HepG2 (cell line): ENCODE measurements at regions not wholly inside any gene's neighbourhood (a gene's known extent, or its start where the extent isn't known, plus 50 kb on each side); places are given as distances from the start of the nearest gene placed in this dataset.

Source experiments
- ATAC-seq: fragments of 200-7000 bp; cut with Tn5 transposase; 3 replicates; pipeline ENCODE4 v1.9.1; 2020; ENCODE audit warnings: mild to moderate bottlenecking, moderate library complexity
- BruUV-seq: library from RNA; stranded (reverse); fragments of 400-500 nt; replicated peaks from 2 replicates; lab custom pipeline; 2021; lab: Mats Ljungman, UMichigan
- CTCF ChIA-PET: fragments of 300-600 bp; formaldehyde crosslinking; extraction: SDS; loops from one replicate; lab custom pipeline; 2021; ENCODE audit warnings: low total read pairs, inconsistent platforms, low intra/inter-chr PET ratio; lab: Yijun Ruan, JAX
- POLR2A ChIA-PET: fragments of 350-600 bp; sonication (Branson Sonifier 250); formaldehyde crosslinking; loops from one replicate; lab custom pipeline; 2020; ENCODE audit warnings: antibody characterized with exemption, inconsistent platforms; lab: Yijun Ruan, JAX
- DNase-seq: peaks from one replicate; pipeline ENCODE4 v3.0.0-alpha.2; 2015; ENCODE audit warnings: low spot score
- FAIRE-seq: peaks from 3 replicates; lab custom pipeline; 2011; peaks lifted over from hg19 to GRCh38; lab: Jason Lieb, UNC
- H2AFZ ChIP-seq: one replicate; pipeline ENCODE4 v1.6.1; 2011; ENCODE audit warnings: low read length, inconsistent platforms
- H3K27ac ChIP-seq: fragments of 300-600 bp; 3 replicates; pipeline ENCODE4 v1.8.0; 2011; ENCODE audit warnings: mixed run types, mild to moderate bottlenecking, mixed read lengths, low read length, inconsistent platforms; ENCODE audit not compliant: insufficient read depth; ENCODE audit errors: extremely low read length
- H3K27me3 ChIP-seq, 2 experiments: fragments of 200-600 bp in 1 of 2; 2 replicates in 1 of 2; 3 replicates in 1 of 2; pipeline versions ENCODE4 v1.6.0 to v1.8.0; 2011; ENCODE audit warnings: low read length in 2 of 2, mild to moderate bottlenecking in 2 of 2, moderate library complexity in 2 of 2, inconsistent platforms in 1 of 2; ENCODE audit not compliant: insufficient read depth in 2 of 2, control insufficient read depth in 1 of 2
- H3K36me3 ChIP-seq, 2 experiments: fragments of 200-600 bp in 1 of 2; replicated peaks in 1 of 2; 2 replicates in 1 of 2; 3 replicates in 1 of 2; pipeline versions ENCODE4 v1.5.1 to v1.8.0; 2011; ENCODE audit warnings: low read length in 2 of 2, inconsistent platforms in 1 of 2; ENCODE audit not compliant: insufficient read depth in 2 of 2, control insufficient read depth in 1 of 2
- H3K4me1 ChIP-seq: 2 replicates; pipeline ENCODE4 v1.5.1; 2012; ENCODE audit warnings: low read length, inconsistent platforms; ENCODE audit not compliant: insufficient read depth
- H3K4me2 ChIP-seq: 2 replicates; pipeline ENCODE4 v1.6.0; 2011; ENCODE audit warnings: low read depth, low read length, inconsistent platforms
- H3K4me3 ChIP-seq, 3 experiments: fragments of 200-600 bp in 1 of 3; sonication (generic), shearing (Covaris generic) in 1 of 3; replicated peaks in 1 of 3; 2 replicates each; pipeline ENCODE4 v1.5.1; 2011 to 2016; ENCODE audit warnings: low read length in 3 of 3, inconsistent platforms in 2 of 3, low read depth in 2 of 3, mild to moderate bottlenecking in 2 of 3, control low read depth in 1 of 3, mixed read lengths in 1 of 3; ENCODE audit not compliant: insufficient read depth in 1 of 3
- H3K79me2 ChIP-seq: one replicate; pipeline ENCODE4 v1.6.1; 2011; ENCODE audit warnings: low read length, inconsistent platforms; ENCODE audit not compliant: insufficient read depth
- H3K9ac ChIP-seq: 2 replicates; pipeline ENCODE4 v1.6.0; 2011; ENCODE audit warnings: mild to moderate bottlenecking, low read depth, low read length, inconsistent platforms; ENCODE audit not compliant: insufficient read depth
- H3K9me3 ChIP-seq: 2 replicates; pipeline ENCODE4 v1.5.1; 2012; ENCODE audit warnings: mild to moderate bottlenecking, low read length
- H4K20me1 ChIP-seq: 2 replicates; pipeline ENCODE4 v1.6.0; 2011; ENCODE audit warnings: inconsistent platforms, mild to moderate bottlenecking, low read length, moderate library complexity; ENCODE audit not compliant: insufficient read depth
- FOXA3 ChIP-seq: IDR thresholded peaks from 2 replicates; pipeline ENCODE4 v1.6.1; 2016; ENCODE audit warnings: missing genetic modification reagents, missing compliant biosample characterization
- MAFF ChIP-seq: IDR thresholded peaks from 2 replicates; pipeline ENCODE4 v1.6.1; 2011; ENCODE audit warnings: low read depth, low read length, improper control_type of control experiment
- MAFK ChIP-seq, 2 experiments: IDR thresholded peaks in 1 of 2; conservative IDR thresholded peaks in 1 of 2; 2 replicates each; pipeline ENCODE4 v1.6.1; 2011; ENCODE audit warnings: improper control_type of control experiment in 2 of 2, low read length in 2 of 2
- MEIS2 ChIP-seq: sonication (generic); formaldehyde crosslinking; IDR thresholded peaks from 2 replicates; pipeline ENCODE4 v1.9.0; 2021; ENCODE audit warnings: mild to moderate bottlenecking, missing genetic modification reagents
- in situ Hi-C: cut with HindIII; loops from 2 replicates; pipeline ENCODE4 v1.10.0; 2017; ENCODE audit warnings: low pct_unique_long_range_greater_than_20kb; ENCODE audit not compliant: extremely low pct_ligation_motif_present
- intact Hi-C: fragments of 100-400 bp; cut with micrococcal nuclease; formaldehyde crosslinking; loops from one replicate; pipeline ENCODE4 v1.10.0; 2022; ENCODE audit not compliant: unreplicated experiment
- TF ChIP-seq, protein P1 (sequence below): sonication (generic); formaldehyde crosslinking; IDR thresholded peaks from 2 replicates; pipeline ENCODE4 v1.4.0; 2020; ENCODE audit warnings: missing genetic modification reagents
- TF ChIP-seq, protein P2 (sequence below): sonication (generic); formaldehyde crosslinking; IDR thresholded peaks from 2 replicates; pipeline ENCODE4 v1.4.0; 2020; ENCODE audit warnings: low read depth, mild to moderate bottlenecking, missing genetic modification reagents

DNA sequence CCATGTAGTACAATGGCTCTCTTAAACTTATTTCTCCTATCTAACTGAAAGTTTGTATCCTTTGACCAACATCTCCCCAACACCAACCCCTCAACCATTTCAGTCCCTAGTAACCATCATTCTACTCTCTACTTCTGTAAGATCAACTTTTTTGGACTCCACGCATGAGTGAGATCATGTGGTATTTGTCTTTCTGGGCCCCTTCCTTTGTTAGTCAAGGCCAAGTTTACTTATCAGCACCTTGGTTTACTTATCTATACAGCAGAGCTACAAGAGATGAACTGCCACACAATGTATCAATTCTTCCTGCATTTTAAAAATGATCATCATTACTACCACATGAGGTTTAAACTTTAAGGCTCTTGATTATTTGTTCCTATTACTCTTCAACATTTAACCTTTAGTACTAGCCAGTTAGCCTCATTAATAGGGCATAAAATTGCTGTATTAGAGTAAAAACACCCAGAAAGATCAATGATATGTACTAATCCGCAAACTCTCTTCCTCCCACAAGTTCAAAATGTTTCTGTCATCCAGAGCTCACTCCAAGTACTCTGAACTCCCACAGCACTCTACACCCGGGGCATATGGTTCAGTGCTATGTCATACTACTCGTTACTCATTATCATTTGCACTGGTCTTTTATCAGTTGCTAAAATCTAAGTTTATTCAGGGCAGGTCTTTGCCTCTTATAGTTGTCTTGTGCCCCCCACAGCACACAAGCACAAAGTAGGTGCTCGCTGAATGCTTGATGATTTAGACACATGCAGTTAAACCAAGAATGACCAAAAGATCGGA is 145.7 kb upstream of the ADAMTS3 start (continued):
- TF ChIP-seq MEIS2 (CRISPR knock-in tag) (no peak), FOXA3 (CRISPR knock-in tag) (no peak)

DNA sequence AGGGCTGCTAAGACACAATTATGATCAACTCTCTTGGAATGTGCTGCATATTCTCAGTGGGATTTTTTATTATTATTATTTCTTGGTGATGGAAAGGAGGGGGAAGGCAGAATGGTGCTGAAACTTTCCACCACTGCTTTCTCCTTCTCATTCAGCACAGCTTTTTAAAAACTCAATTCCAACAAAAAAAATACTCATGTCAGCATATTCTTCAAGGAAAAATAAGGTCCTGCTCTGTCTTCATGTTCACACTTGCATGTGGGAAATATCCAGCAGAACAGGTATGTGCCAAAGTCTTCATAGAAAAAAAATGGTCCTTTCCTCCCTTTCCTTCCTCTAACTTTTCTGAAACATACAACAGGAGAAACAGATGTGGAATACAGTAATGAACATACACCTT is 144.0 kb upstream of the ADAMTS3 start:
- CTCF ChIA-PET: no interaction called here
- Histone ChIP-seq H3K36me3 (no peaks in the 10 kb centered on the region), H3K9ac (no peak overlapping the region), H3K79me2 (no peaks in the 10 kb centered on the region)
- ATAC-seq: no peak
- in situ Hi-C loops: no loop called here
- TF ChIP-seq MAFF (peak; percentile 91), MAFK (conservative IDR thresholded peaks at IDR 0.05 in 1 of 2, IDR thresholded peaks at IDR 0.05 in 1 of 2; ENCODE audit: low read length in 2 of 2) (peak; percentile 88 to 94)
- TF ChIP-seq, protein P1, sequence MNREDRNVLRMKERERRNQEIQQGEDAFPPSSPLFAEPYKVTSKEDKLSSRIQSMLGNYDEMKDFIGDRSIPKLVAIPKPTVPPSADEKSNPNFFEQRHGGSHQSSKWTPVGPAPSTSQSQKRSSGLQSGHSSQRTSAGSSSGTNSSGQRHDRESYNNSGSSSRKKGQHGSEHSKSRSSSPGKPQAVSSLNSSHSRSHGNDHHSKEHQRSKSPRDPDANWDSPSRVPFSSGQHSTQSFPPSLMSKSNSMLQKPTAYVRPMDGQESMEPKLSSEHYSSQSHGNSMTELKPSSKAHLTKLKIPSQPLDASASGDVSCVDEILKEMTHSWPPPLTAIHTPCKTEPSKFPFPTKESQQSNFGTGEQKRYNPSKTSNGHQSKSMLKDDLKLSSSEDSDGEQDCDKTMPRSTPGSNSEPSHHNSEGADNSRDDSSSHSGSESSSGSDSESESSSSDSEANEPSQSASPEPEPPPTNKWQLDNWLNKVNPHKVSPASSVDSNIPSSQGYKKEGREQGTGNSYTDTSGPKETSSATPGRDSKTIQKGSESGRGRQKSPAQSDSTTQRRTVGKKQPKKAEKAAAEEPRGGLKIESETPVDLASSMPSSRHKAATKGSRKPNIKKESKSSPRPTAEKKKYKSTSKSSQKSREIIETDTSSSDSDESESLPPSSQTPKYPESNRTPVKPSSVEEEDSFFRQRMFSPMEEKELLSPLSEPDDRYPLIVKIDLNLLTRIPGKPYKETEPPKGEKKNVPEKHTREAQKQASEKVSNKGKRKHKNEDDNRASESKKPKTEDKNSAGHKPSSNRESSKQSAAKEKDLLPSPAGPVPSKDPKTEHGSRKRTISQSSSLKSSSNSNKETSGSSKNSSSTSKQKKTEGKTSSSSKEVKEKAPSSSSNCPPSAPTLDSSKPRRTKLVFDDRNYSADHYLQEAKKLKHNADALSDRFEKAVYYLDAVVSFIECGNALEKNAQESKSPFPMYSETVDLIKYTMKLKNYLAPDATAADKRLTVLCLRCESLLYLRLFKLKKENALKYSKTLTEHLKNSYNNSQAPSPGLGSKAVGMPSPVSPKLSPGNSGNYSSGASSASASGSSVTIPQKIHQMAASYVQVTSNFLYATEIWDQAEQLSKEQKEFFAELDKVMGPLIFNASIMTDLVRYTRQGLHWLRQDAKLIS (CRISPR knock-in tag): no peak
- TF ChIP-seq, protein P2, sequence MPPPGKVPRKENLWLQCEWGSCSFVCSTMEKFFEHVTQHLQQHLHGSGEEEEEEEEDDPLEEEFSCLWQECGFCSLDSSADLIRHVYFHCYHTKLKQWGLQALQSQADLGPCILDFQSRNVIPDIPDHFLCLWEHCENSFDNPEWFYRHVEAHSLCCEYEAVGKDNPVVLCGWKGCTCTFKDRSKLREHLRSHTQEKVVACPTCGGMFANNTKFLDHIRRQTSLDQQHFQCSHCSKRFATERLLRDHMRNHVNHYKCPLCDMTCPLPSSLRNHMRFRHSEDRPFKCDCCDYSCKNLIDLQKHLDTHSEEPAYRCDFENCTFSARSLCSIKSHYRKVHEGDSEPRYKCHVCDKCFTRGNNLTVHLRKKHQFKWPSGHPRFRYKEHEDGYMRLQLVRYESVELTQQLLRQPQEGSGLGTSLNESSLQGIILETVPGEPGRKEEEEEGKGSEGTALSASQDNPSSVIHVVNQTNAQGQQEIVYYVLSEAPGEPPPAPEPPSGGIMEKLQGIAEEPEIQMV (CRISPR knock-in tag): no peak
- TF ChIP-seq, all 625 proteins: peak for 2
- intact Hi-C loops: no loop called here
- no peaks in the 10 kb centered on the region for H4K20me1 ChIP-seq
- H3K27ac ChIP-seq: no peak overlapping the region
- POLR2A ChIA-PET: no interaction called here
- H3K4me3 ChIP-seq: no peak overlapping the region
- no peaks in the 10 kb centered on the region for H3K4me1 ChIP-seq
- no peak overlapping the region for H2AFZ ChIP-seq
- no peak for DNase-seq
- no peak for FAIRE-seq
- H3K27me3 ChIP-seq: no peaks in the 10 kb centered on the region
- H3K9me3 ChIP-seq: no peaks in the 10 kb centered on the region
- H3K4me2 ChIP-seq: no peak overlapping the region
- BruUV-seq: no TSS peak
